Activated CD4-positive, alpha-beta memory T cell treated with anti-CD3 and anti-CD28 coated beads for 36 hours (primary cell): ENCODE measurements at regions not wholly inside any gene's neighbourhood (a gene's known extent, or its start where the extent isn't known, plus 50 kb on each side); places are given as distances from the start of the nearest gene placed in this dataset.
"Not testable (repeated sequence)": the region's sequence is repeated elsewhere in the genome, so short reads cannot be mapped to it uniquely, and the experiment has no call there.

Experiments
- CTCF ChIA-PET: fragments of 350-600 bp; sonication (Branson Sonifier 250); formaldehyde crosslinking; loops from one replicate; lab custom pipeline; 2021; ENCODE audit warnings: antibody characterized with exemption, inconsistent platforms; lab: Charles Lee
- POLR2A ChIA-PET: fragments of 350-600 bp; sonication (Branson Sonifier 250); formaldehyde crosslinking; loops from one replicate; lab custom pipeline; 2021; ENCODE audit warnings: antibody characterized with exemption; lab: Charles Lee
- DNase-seq: peaks from one replicate; pipeline ENCODE4 v3.0.0-alpha.2; 2020
- H3K27ac Mint-ChIP-seq: one replicate; pipeline ENCODE4 v1.8.0; 2021; ENCODE audit warnings: mixed read lengths
- H3K27me3 Mint-ChIP-seq: one replicate; pipeline ENCODE4 v1.8.0; 2021; ENCODE audit warnings: mixed read lengths
- H3K36me3 Mint-ChIP-seq: one replicate; pipeline ENCODE4 v1.8.0; 2021; ENCODE audit warnings: mixed read lengths
- H3K4me1 Mint-ChIP-seq: one replicate; pipeline ENCODE4 v1.8.0; 2021; ENCODE audit warnings: low read depth, mixed read lengths
- H3K4me3 Mint-ChIP-seq: one replicate; pipeline ENCODE4 v1.8.0; 2021; ENCODE audit warnings: mild to moderate bottlenecking, mixed read lengths
- H3K9me3 Mint-ChIP-seq: one replicate; pipeline ENCODE4 v1.8.0; 2021; ENCODE audit warnings: mixed read lengths
- intact Hi-C: fragments of 100-400 bp; cut with micrococcal nuclease; formaldehyde crosslinking; loops from one replicate; pipeline ENCODE4 v1.15.1; 2023

DNA sequence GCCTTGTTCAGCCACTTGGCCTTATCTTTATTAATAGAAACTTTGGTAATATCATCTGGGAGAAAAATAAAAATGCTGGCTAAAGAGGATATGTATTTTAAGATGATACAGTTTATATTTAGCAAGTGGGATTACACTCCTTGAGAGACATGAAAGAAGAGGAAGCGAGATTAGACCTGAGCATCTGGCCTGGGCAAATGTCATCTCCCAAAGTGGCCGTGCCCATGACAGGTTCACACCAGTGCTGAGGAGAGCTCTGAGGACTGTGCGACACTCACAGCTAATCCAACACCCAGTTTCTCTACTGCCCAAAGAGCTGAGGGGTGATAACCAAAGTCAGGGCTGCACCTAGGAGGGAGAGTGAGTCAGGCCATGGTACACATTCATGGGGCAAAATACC, 121.7 kb upstream of the DUSP10 start:
- no peaks in the 10 kb centered on the region for H3K36me3 Mint-ChIP-seq
- ChIA-PET POLR2A (no interaction called here), CTCF (interaction anchor here (1.0 kb wide), 1 partner anchor 232 kb away, joined by 3 read pairs; no protein-coding TSS in a partner anchor)
- intact Hi-C loops, result no loop called here
- no peaks in the 10 kb centered on the region for H3K27me3 Mint-ChIP-seq
- H3K4me3 Mint-ChIP-seq, result no peak overlapping the region
- H3K27ac Mint-ChIP-seq, result no peak overlapping the region
- H3K4me1 Mint-ChIP-seq, result no peaks in the 10 kb centered on the region
- H3K9me3 Mint-ChIP-seq, result no peaks in the 10 kb centered on the region
- no peak for DNase-seq

DNA sequence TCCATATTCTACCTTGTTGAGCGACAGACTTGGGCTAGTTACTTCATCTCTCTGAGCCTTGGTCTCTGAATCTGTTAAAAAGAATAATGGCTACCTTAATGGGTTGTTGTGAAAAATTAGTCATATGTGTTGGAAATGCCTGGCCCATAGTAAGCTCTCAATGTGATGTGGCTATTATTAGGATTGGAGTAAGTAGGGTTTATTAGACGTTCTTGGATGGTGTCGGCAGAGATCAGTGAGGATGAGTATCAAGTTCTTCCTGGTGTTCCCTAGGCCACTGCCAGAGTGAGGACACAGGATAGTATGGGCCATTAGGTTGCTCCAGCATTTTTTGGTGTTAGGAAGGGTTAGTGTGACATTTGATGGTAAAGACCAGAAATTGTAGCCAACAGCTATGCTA, 121.1 kb upstream of the DUSP10 start:
- intact Hi-C loops, result no loop called here
- Mint-ChIP-seq H3K9me3 (no peaks in the 10 kb centered on the region), H3K36me3 (no peaks in the 10 kb centered on the region), H3K27ac (no peak overlapping the region), H3K4me1 (no peaks in the 10 kb centered on the region), H3K27me3 (no peaks in the 10 kb centered on the region), H3K4me3 (no peak overlapping the region)
- no peak for DNase-seq
- POLR2A ChIA-PET, result no interaction called here
- CTCF ChIA-PET, result no interaction called here

GRCh38 chr1:221858818-221859611, 117.1 kb upstream of the DUSP10 start:
- H3K4me3 Mint-ChIP-seq, result no peak overlapping the region
- ChIA-PET CTCF (interaction anchor here (0.6 to 1.0 kb wide), 2 partner anchors 14 to 259 kb away, joined by 3 read pairs; no protein-coding TSS in a partner anchor), POLR2A (interaction anchor here (1.2 kb wide), 1 partner anchor 29 kb away, joined by 3 read pairs; no protein-coding TSS in a partner anchor)
- DNase-seq, result peak; percentile 25
- intact Hi-C loops, result loop anchor here (5.0 kb wide), 1 partner anchor 312 kb away; no protein-coding TSS in a partner anchor
- no peaks in the 10 kb centered on the region for H3K27me3 Mint-ChIP-seq
- no peak overlapping the region for H3K27ac Mint-ChIP-seq
- H3K4me1 Mint-ChIP-seq, result peaks cover 14% of the 10 kb centered on the region
- no peaks in the 10 kb centered on the region for H3K36me3 Mint-ChIP-seq
- H3K9me3 Mint-ChIP-seq, result no peaks in the 10 kb centered on the region

GRCh38 chr1:221857094-221857444, 115.2 kb upstream of the DUSP10 start:
- H3K4me3 Mint-ChIP-seq, POLR2A ChIA-PET, H3K9me3 Mint-ChIP-seq, H3K36me3 Mint-ChIP-seq, H3K27me3 Mint-ChIP-seq, H3K27ac Mint-ChIP-seq: not testable (repeated sequence)
- peak; percentile 17 for DNase-seq
- H3K4me1 Mint-ChIP-seq, result peaks cover 14% of the 10 kb centered on the region
- intact Hi-C loops, result loop anchor here (2.0 to 5.0 kb wide), 3 partner anchors 114 to 378 kb away; partner anchors contain the start of gene DUSP10
- CTCF ChIA-PET, result interaction anchor here (0.6 to 1.0 kb wide), 3 partner anchors 69 to 1492 kb away, joined by 3 to 7 read pairs (median 4); partner anchors contain the start of gene DUSP10

- no peak overlapping the region for H3K4me3 Mint-ChIP-seq
- H3K9me3 Mint-ChIP-seq, result no peaks in the 10 kb centered on the region
- POLR2A ChIA-PET, result interaction anchor here (0.5 to 0.8 kb wide), 2 partner anchors 114 to 787 kb away, joined by 3 read pairs; partner anchors contain the start of gene DUSP10
- CTCF ChIA-PET, result interaction anchor here (0.7 to 1.0 kb wide), 3 partner anchors 115 to 1492 kb away, joined by 3 to 7 read pairs (median 3); partner anchors contain the start of gene DUSP10
- DNase-seq, result peak; percentile 13
- peaks cover 14% of the 10 kb centered on the region for H3K4me1 Mint-ChIP-seq
- H3K27me3 Mint-ChIP-seq, result no peaks in the 10 kb centered on the region
- intact Hi-C loops, result loop anchor here (1.0 to 5.0 kb wide), 7 partner anchors 16 to 378 kb away; partner anchors contain the start of gene DUSP10
- no peak overlapping the region for H3K27ac Mint-ChIP-seq
- no peaks in the 10 kb centered on the region for H3K36me3 Mint-ChIP-seq
Observed at GRCh38 chr1:221856228-221857093, 114.6 kb upstream of the DUSP10 start.

GRCh38 chr1:221855156-221855555, 113.3 kb upstream of the DUSP10 start:
- Mint-ChIP-seq H3K27me3 (no peaks in the 10 kb centered on the region), H3K36me3 (no peaks in the 10 kb centered on the region), H3K4me3 (no peak overlapping the region), H3K9me3 (no peaks in the 10 kb centered on the region), H3K27ac (no peak overlapping the region), H3K4me1 (peaks cover 14% of the 10 kb centered on the region)
- intact Hi-C loops, result loop anchor here (5.0 kb wide), 1 partner anchor 308 kb away; no protein-coding TSS in a partner anchor
- DNase-seq, result no peak
- ChIA-PET CTCF (no interaction called here), POLR2A (no interaction called here)

GRCh38 chr1:221851336-221851735, 109.4 kb upstream of the DUSP10 start:
- POLR2A ChIA-PET, result no interaction called here
- no peaks in the 10 kb centered on the region for H3K36me3 Mint-ChIP-seq
- H3K9me3 Mint-ChIP-seq, result no peaks in the 10 kb centered on the region
- H3K27ac Mint-ChIP-seq, result no peak overlapping the region
- CTCF ChIA-PET, result interaction anchor here (0.7 kb wide), 1 partner anchor 366 kb away, joined by 5 read pairs; no protein-coding TSS in a partner anchor
- intact Hi-C loops, result no loop called here
- H3K27me3 Mint-ChIP-seq, result no peaks in the 10 kb centered on the region
- no peak for DNase-seq
- H3K4me1 Mint-ChIP-seq, result peaks cover 11% of the 10 kb centered on the region
- H3K4me3 Mint-ChIP-seq, result no peak overlapping the region

DNA sequence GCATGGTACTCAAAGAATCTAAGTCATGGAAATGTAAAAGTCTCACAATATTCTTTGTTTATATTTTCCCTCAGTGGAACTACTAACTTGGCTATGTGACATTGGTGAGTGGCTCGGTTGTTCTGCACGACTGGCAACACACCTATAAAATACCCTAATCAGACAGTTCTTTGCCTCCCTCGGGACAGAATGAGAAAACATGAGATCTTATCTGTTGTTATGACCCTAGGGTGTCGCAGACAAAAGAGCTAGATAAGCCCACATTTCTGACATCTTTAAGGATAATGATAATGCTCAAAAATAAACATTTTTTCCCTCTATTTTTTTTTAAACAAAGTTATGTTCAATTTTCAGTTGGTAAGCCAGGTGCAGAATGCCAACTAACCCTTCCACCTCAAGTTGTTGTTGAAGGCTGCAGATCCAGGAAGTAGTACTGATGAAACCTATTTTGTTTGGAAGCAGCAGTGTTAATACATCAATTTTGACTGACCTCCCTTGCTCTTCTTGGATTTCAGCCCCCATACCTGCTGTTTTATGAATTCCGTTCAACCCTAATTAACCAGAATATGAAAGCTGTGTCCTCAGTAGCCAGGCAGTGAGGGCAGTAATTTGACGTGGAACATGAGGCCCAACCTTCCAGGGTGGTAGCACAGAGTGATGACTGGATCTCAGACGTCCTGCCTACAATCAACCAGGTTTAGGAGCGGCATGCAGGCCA, 108.7 kb upstream of the DUSP10 start:
- Mint-ChIP-seq H3K27me3 (no peaks in the 10 kb centered on the region), H3K9me3 (no peaks in the 10 kb centered on the region), H3K4me3 (no peak overlapping the region), H3K27ac (no peak overlapping the region), H3K4me1 (peaks cover 5% of the 10 kb centered on the region), H3K36me3 (no peaks in the 10 kb centered on the region)
- POLR2A ChIA-PET, result no interaction called here
- intact Hi-C loops, result no loop called here
- no peak for DNase-seq
- CTCF ChIA-PET, result no interaction called here

GRCh38 chr1:221849897-221850296, 108.0 kb upstream of the DUSP10 start:
- Mint-ChIP-seq H3K36me3 (no peaks in the 10 kb centered on the region), H3K27me3 (no peaks in the 10 kb centered on the region), H3K4me1 (peaks cover 5% of the 10 kb centered on the region), H3K9me3 (no peaks in the 10 kb centered on the region), H3K4me3 (no peak overlapping the region), H3K27ac (no peak overlapping the region)
- no peak for DNase-seq
- intact Hi-C loops, result no loop called here
- POLR2A ChIA-PET, result no interaction called here
- CTCF ChIA-PET, result no interaction called here

DNA sequence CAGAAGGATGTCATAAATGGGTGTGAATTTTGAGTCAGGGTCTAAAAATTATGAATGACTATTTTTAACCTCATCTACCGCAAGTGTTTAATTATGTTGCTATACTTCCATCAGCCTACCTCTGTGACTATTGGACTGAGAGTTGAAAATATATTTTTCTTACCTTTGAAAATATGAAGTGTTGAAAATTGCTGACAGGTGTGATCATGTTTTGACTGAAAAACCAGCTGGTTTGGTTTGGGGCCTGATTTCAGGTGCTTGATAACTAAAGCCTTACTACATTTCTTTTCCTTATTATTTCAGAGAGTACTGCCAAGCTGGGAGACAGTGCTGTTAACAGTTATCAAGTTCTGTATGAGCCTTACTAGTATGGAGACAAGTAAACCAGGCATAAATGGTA, 107.2 kb upstream of the DUSP10 start:
- POLR2A ChIA-PET, result no interaction called here
- H3K4me1 Mint-ChIP-seq, result peaks cover 5% of the 10 kb centered on the region

DNA sequence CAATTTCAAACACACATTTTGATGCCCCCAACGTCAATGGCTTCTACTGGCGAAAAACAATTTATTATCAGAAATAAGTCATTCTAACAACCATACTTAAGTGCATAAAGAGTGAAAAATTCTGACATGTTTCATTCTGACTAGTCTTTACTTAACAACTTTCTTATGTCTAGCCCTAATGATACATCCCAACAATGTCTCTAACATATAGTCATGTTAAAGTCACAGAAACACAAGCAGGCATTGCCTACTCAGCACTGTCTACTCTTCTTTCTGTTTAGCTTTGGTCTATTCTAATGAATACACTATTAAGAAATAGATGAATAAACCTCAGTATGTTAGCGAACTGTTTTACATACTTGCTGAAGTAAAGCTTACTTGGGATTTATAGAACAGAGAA, 105.8 kb upstream of the DUSP10 start:
- intact Hi-C loops, result no loop called here
- ChIA-PET CTCF (no interaction called here), POLR2A (no interaction called here)
- DNase-seq, result no peak
- Mint-ChIP-seq H3K27me3 (no peaks in the 10 kb centered on the region), H3K4me3 (no peak overlapping the region), H3K27ac (no peak overlapping the region), H3K9me3 (no peaks in the 10 kb centered on the region), H3K36me3 (no peaks in the 10 kb centered on the region), H3K4me1 (peaks cover 5% of the 10 kb centered on the region)

More for the DNA sequence above, 107.2 kb upstream of the DUSP10 start:
- H3K9me3 Mint-ChIP-seq, result no peaks in the 10 kb centered on the region
- no peaks in the 10 kb centered on the region for H3K36me3 Mint-ChIP-seq
- H3K27ac Mint-ChIP-seq, result no peak overlapping the region
- intact Hi-C loops, result no loop called here
- DNase-seq, result no peak
- no peak overlapping the region for H3K4me3 Mint-ChIP-seq
- CTCF ChIA-PET, result no interaction called here
- no peaks in the 10 kb centered on the region for H3K27me3 Mint-ChIP-seq
